ENCODE measurements at regions not wholly inside any gene's neighbourhood (a gene's known extent, or its start where the extent isn't known, plus 50 kb on each side); places are given as distances from the start of the nearest gene placed in this dataset.

- H3K79me2 ChIP-seq (ENCODE audit: insufficient read depth, low read length) = no peaks in the 10 kb centered on the region
- no peak for DNase-seq (ENCODE audit: insufficient read length, low spot score, missing footprints)
- no peaks in the 10 kb centered on the region for H3K9me3 ChIP-seq (ENCODE audit: low read depth, low read length)
- H3K4me1 ChIP-seq (ENCODE audit: insufficient read depth, low read length) = peaks cover 28% of the 10 kb centered on the region
- H3K36me3 ChIP-seq (ENCODE audit: insufficient read depth, low read length) = no peaks in the 10 kb centered on the region
- H4K20me1 ChIP-seq (ENCODE audit: insufficient read depth, low read length) = no peaks in the 10 kb centered on the region
- peak overlapping the region; percentile 2 for H2AFZ ChIP-seq (ENCODE audit: low read length)
- H3K4me2 ChIP-seq (ENCODE audit: insufficient read depth, low read length) = peak overlapping the region; percentile 28
- no peaks in the 10 kb centered on the region for H3K27me3 ChIP-seq (ENCODE audit: insufficient read depth, low read length)
- no peak for TF ChIP-seq CTCF (IDR thresholded peaks at IDR 0.05; ENCODE audit: extremely low read depth, low read depth, low read length)
- H3K27ac ChIP-seq (ENCODE audit: low read depth, low read length) = peak overlapping the region; percentile 87
- H3K4me3 ChIP-seq (ENCODE audit: insufficient read depth, low read length) = peak overlapping the region; percentile 0
Observed at GRCh38 chr9:13705373-13705772, 425.9 kb upstream of the MPDZ start.

DNA sequence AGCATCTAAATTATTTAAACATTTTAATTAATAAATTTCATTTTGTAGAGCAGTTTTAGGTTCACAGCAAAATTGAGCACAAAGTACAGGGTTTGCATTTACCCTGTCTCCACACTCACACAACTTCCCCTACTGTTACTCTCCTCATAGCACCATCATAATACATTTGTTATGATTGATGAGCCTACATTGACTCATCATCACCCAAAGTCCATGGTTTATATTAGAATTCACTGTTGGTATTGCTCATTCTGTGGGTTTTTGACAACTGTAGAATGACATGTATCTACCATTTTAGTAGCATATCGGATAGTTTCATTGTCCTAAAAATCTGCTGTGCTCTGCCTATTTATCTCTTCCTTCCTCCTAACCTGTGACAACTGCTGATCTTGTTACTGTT lies 411.1 kb upstream of the MPDZ start:
- no peak for DNase-seq (ENCODE audit: insufficient read length, low spot score, missing footprints)
- no peak overlapping the region for H3K4me2 ChIP-seq (ENCODE audit: insufficient read depth, low read length)
- no peak overlapping the region for H3K27ac ChIP-seq (ENCODE audit: low read depth, low read length)
- H3K79me2 ChIP-seq (ENCODE audit: insufficient read depth, low read length) = no peaks in the 10 kb centered on the region
- no peaks in the 10 kb centered on the region for H3K4me1 ChIP-seq (ENCODE audit: insufficient read depth, low read length)
- H3K36me3 ChIP-seq (ENCODE audit: insufficient read depth, low read length) = no peaks in the 10 kb centered on the region
- no peak for TF ChIP-seq CTCF (IDR thresholded peaks at IDR 0.05; ENCODE audit: extremely low read depth, low read depth, low read length)
- no peaks in the 10 kb centered on the region for H3K9me3 ChIP-seq (ENCODE audit: low read depth, low read length)
- H3K27me3 ChIP-seq (ENCODE audit: insufficient read depth, low read length) = peaks cover 10% of the 10 kb centered on the region
- no peak overlapping the region for H2AFZ ChIP-seq (ENCODE audit: low read length)
- H3K4me3 ChIP-seq (ENCODE audit: insufficient read depth, low read length) = no peak overlapping the region
- H4K20me1 ChIP-seq (ENCODE audit: insufficient read depth, low read length) = no peaks in the 10 kb centered on the region

DNA sequence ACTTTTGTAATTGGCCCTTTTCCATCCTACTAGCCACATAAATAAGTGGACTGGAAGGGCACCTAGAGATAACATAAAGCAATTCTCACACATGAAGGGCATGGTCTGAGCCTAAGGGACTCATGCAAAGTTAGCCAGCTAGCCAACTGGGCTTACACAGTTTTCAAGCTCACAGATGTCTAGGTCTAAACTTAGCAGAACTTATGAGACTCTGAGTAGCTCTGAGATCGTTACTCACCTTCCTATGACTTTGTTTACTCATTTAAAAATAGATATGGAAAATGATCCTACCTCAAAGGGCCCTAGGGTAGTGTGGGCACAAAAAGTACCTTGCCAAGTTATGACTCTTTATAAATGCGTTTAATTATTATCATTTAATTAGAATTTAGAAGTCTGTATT lies 410.4 kb upstream of the MPDZ start:
- Histone ChIP-seq H3K4me3 (ENCODE audit: insufficient read depth, low read length) (no peak overlapping the region), H3K27me3 (ENCODE audit: insufficient read depth, low read length) (peaks cover 4% of the 10 kb centered on the region), H3K27ac (ENCODE audit: low read depth, low read length) (no peak overlapping the region), H3K9me3 (ENCODE audit: low read depth, low read length) (no peaks in the 10 kb centered on the region), H2AFZ (ENCODE audit: low read length) (no peak overlapping the region), H3K36me3 (ENCODE audit: insufficient read depth, low read length) (no peaks in the 10 kb centered on the region), H3K79me2 (ENCODE audit: insufficient read depth, low read length) (no peaks in the 10 kb centered on the region), H4K20me1 (ENCODE audit: insufficient read depth, low read length) (no peaks in the 10 kb centered on the region), H3K4me1 (ENCODE audit: insufficient read depth, low read length) (no peaks in the 10 kb centered on the region), H3K4me2 (ENCODE audit: insufficient read depth, low read length) (no peak overlapping the region)
- DNase-seq (ENCODE audit: insufficient read length, low spot score, missing footprints) = no peak
- TF ChIP-seq CTCF (IDR thresholded peaks at IDR 0.05; ENCODE audit: extremely low read depth, low read depth, low read length) = no peak

DNA sequence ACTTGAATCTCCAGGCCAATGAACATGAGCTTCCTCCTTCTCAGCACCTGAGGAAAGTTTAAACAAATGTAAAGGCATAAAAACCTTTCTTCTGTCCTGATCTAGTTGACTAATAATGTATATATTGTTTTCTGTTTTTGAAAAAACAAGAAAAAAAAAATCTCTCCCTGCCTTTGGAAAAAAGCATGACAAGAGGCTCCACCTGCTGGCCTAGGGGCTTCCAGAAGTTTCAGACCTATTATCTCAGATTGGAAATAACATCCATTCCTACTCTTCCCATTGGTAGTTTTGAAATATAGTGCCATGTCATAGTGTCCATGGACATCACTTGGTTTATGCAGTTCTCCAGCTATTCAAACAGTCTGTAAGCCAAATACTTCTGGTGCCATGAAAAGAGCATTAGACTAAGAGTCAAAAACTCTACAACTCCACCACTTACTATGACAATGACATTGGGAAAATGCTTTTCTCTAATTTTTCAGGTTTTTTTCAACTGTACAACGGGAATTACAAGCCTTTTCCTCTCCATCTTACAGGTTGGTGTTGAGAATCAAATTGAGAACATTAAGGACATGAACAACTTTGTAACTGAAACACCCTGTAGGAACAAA lies 409.6 kb upstream of the MPDZ start:
- Histone ChIP-seq H3K27me3 (ENCODE audit: insufficient read depth, low read length) (peaks cover 2% of the 10 kb centered on the region), H3K79me2 (ENCODE audit: insufficient read depth, low read length) (no peaks in the 10 kb centered on the region), H3K4me3 (ENCODE audit: insufficient read depth, low read length) (no peak overlapping the region), H3K4me1 (ENCODE audit: insufficient read depth, low read length) (no peaks in the 10 kb centered on the region), H4K20me1 (ENCODE audit: insufficient read depth, low read length) (no peaks in the 10 kb centered on the region), H3K27ac (ENCODE audit: low read depth, low read length) (no peak overlapping the region), H3K4me2 (ENCODE audit: insufficient read depth, low read length) (no peak overlapping the region), H2AFZ (ENCODE audit: low read length) (no peak overlapping the region), H3K9me3 (ENCODE audit: low read depth, low read length) (no peaks in the 10 kb centered on the region), H3K36me3 (ENCODE audit: insufficient read depth, low read length) (no peaks in the 10 kb centered on the region)
- no peak for DNase-seq (ENCODE audit: insufficient read length, low spot score, missing footprints)
- peak; percentile 41 for TF ChIP-seq CTCF (IDR thresholded peaks at IDR 0.05; ENCODE audit: extremely low read depth, low read depth, low read length)

Data from osteoblast (primary cell).